Tibial nerve (tissue), 3 donors: ENCODE measurements at regions not wholly inside any gene's neighbourhood (a gene's known extent, or its start where the extent isn't known, plus 50 kb on each side); places are given as distances from the start of the nearest gene placed in this dataset.

ENCODE experiments used
- CTCF ChIP-seq, 5 experiments: fragments of 200-600 bp in 3 of 5; fragments of 450-650 bp in 2 of 5; sonication (generic) in 3 of 5; IDR thresholded peaks; one replicate each; pipeline ENCODE4 v1.5.1; 2016 to 2019; ENCODE audit warnings: antibody characterized with exemption in 5 of 5, mild to moderate bottlenecking in 3 of 5, moderate library complexity in 2 of 5
- POLR2A ChIP-seq, 2 donors: fragments of 450-650 bp; IDR thresholded peaks; one replicate each; pipeline ENCODE4 v1.6.1; 2017; ENCODE audit warnings: antibody characterized with exemption in 2 of 2, mild to moderate bottlenecking in 2 of 2, moderate library complexity in 2 of 2

DNA sequence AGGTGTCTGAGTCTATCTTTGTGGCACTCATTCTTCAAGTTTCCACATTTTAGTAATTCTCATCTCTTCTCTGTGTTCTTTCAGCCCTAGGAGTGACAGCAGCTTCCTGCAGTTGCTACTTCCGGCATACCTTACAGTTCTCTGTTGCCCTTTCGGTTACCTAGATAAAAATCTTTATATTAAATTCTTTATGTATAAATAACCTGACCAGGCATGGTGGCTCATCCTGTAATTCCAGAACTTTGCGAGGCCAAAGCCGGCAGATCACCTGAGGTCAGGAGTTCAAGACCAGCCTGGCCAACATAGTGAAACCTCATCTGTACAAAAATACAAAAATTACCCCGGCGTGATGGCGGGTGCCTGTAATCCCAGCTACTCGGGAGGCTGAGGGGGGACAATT, 62.9 kb downstream of the CDKN2C start:
- TF ChIP-seq POLR2A (IDR thresholded peaks at IDR 0.05) (no peak), CTCF (IDR thresholded peaks at IDR 0.05) (no peak)
